ENCODE measurements at regions not wholly inside any gene's neighbourhood (a gene's known extent, or its start where the extent isn't known, plus 50 kb on each side); places are given as distances from the start of the nearest gene placed in this dataset.
"Not testable (repeated sequence)": the region's sequence is repeated elsewhere in the genome, so short reads cannot be mapped to it uniquely, and the experiment has no call there.

DNA sequence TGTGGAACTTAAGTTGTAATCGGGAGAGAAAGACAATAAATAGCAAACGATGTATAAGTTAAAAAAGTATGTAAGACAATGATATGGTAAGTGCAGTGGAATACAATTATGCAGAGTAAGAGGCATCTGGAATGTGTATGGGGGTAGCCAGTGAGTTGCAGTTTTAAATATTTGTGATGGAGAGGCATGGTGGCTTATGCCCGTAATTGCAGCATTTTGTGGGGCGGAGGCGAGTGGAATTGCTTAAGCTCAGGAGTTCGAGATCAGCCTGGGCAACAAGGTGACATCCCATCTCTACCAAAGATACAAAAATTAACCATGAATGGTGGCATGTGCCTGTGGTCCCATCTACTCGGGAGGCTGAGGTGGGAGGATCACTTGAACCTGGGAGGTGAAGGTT lies 52.5 kb upstream of the WDFY3 start:
- no peaks in the 10 kb centered on the region for H3K27me3 ChIP-seq (ENCODE audit: insufficient read depth, low read depth, severe bottlenecking)
- no peak for DNase-seq
- H3K27ac ChIP-seq = no peak overlapping the region
- no peak overlapping the region for H3K4me3 ChIP-seq (ENCODE audit: low read depth, low read length)
- H3K36me3 ChIP-seq = no peaks in the 10 kb centered on the region
- H3K9me3 ChIP-seq (ENCODE audit: severe bottlenecking) = no peaks in the 10 kb centered on the region
- TF ChIP-seq, protein P1, sequence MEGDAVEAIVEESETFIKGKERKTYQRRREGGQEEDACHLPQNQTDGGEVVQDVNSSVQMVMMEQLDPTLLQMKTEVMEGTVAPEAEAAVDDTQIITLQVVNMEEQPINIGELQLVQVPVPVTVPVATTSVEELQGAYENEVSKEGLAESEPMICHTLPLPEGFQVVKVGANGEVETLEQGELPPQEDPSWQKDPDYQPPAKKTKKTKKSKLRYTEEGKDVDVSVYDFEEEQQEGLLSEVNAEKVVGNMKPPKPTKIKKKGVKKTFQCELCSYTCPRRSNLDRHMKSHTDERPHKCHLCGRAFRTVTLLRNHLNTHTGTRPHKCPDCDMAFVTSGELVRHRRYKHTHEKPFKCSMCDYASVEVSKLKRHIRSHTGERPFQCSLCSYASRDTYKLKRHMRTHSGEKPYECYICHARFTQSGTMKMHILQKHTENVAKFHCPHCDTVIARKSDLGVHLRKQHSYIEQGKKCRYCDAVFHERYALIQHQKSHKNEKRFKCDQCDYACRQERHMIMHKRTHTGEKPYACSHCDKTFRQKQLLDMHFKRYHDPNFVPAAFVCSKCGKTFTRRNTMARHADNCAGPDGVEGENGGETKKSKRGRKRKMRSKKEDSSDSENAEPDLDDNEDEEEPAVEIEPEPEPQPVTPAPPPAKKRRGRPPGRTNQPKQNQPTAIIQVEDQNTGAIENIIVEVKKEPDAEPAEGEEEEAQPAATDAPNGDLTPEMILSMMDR (IDR thresholded peaks at IDR 0.05; ENCODE audit: low read depth, low read length) = no peak

DNA sequence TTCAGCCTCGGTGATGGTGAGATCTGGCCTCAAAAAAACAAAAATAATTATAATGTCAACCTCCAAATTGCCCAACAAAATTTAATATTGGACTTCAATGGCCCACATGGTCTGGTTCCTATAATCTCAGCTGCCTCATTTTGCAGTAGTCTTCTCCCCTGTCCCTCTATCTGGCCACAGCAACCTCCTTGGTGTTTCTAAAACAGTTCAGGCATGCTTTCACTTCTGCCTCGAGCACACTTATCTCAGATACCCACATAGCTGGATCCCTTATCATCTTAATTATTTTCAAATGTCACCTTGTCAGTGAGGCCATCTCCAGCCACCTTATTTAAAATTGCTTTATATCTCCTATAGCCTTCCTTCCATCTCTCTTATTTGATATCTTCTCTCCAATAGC lies 52.9 kb upstream of the WDFY3 start:
- Histone ChIP-seq H3K27ac (no peak overlapping the region), H3K27me3 (ENCODE audit: insufficient read depth, low read depth, severe bottlenecking) (no peaks in the 10 kb centered on the region), H3K36me3 (no peaks in the 10 kb centered on the region), H3K9me3 (ENCODE audit: severe bottlenecking) (no peaks in the 10 kb centered on the region), H3K4me3 (ENCODE audit: low read depth, low read length) (no peak overlapping the region)
- TF ChIP-seq, protein P1 (IDR thresholded peaks at IDR 0.05; ENCODE audit: low read depth, low read length) = no peak
- no peak for DNase-seq

DNA sequence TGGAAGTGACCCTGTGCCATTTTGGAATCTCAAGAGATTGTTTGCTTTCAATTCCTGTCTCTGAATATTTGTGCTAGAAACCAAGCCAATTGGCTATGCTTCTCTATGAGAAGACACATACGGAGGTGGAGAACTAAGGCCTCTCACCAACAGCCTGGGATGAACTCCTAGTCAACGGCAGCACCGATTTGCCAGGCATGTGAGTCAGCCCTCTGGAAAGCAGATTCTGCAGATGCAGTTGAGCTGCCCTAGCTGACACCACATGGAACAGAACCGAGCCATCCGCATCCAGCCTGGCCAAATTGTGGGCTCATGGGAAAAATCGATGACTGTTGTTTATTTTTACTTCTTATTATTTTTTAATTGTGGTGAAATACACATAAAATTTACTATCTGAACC lies 58.2 kb upstream of the WDFY3 start:
- Histone ChIP-seq H3K9me3 (ENCODE audit: severe bottlenecking) (no peaks in the 10 kb centered on the region), H3K36me3 (no peaks in the 10 kb centered on the region), H3K4me3 (ENCODE audit: low read depth, low read length) (no peak overlapping the region), H3K27me3 (ENCODE audit: insufficient read depth, low read depth, severe bottlenecking) (no peaks in the 10 kb centered on the region), H3K27ac (no peak overlapping the region)
- TF ChIP-seq, protein P1 (IDR thresholded peaks at IDR 0.05; ENCODE audit: low read depth, low read length) = no peak
- DNase-seq = no peak

DNA sequence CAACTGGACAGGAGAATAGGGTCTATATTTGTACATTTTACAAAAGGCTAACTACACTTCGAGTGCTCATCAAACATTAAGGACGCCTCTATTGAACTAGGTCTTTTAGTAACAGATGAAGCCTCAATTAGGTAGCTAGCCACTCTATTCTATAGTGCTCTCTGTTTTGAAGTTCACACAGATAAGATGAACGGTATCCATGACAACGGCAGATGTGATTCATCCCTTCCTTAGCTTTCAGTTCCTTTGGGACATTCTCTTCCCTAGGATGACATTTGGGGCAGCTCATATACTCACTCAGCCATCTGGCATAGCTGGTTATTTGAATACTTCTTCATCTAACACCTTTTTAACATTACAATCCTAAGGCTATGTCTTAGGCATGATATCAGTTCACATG lies 62.4 kb upstream of the WDFY3 start:
- DNase-seq = no peak
- TF ChIP-seq, protein P1 (IDR thresholded peaks at IDR 0.05; ENCODE audit: low read depth, low read length) = no peak
- no peaks in the 10 kb centered on the region for H3K9me3 ChIP-seq (ENCODE audit: severe bottlenecking)
- no peak overlapping the region for H3K4me3 ChIP-seq (ENCODE audit: low read depth, low read length)
- H3K36me3 ChIP-seq = no peaks in the 10 kb centered on the region
- no peak overlapping the region for H3K27ac ChIP-seq
- H3K27me3 ChIP-seq (ENCODE audit: insufficient read depth, low read depth, severe bottlenecking) = no peaks in the 10 kb centered on the region

DNA sequence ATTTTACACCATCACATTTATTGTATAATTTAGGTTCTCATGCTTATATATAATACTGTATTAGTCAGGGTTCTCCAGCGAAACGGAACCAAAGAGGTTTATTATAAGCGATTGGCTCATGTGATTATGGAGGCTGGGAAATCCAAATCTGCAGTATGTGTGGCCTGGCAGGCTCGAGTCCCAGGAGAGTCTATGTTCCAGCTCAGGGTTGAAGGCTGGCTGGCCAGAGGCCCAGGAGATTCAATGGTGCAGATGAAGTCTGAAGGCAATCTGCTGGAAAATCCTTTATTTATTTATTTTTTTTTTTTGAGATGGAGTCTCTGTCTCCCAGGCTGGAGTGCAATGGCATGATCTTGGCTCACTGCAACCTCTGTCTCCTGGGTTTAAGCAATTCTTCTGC lies 63.0 kb upstream of the WDFY3 start:
- Histone ChIP-seq H3K27me3 (ENCODE audit: insufficient read depth, low read depth, severe bottlenecking) (no peaks in the 10 kb centered on the region), H3K27ac (no peak overlapping the region), H3K4me3 (ENCODE audit: low read depth, low read length) (no peak overlapping the region), H3K9me3 (ENCODE audit: severe bottlenecking) (no peaks in the 10 kb centered on the region), H3K36me3 (no peaks in the 10 kb centered on the region)
- no peak for DNase-seq
- TF ChIP-seq, protein P1 (IDR thresholded peaks at IDR 0.05; ENCODE audit: low read depth, low read length) = no peak

DNA sequence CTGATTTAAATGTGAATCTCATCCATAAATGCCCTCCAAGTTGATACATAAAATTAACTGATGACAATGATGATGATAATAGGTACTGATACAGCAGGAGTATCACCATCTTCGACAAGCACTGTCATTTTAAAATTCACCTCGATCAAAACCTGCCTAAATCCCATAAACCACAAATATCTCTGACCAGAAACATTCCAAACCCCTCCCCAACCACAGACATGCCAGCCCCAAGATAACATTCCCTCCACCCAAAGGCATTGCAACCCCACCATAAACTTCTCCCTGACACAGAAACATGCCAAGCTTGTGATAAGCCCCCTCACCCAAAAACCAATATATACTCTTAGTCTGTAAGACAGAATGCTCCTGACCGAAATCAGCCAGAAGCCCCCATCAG lies 63.7 kb upstream of the WDFY3 start:
- H3K27me3 ChIP-seq (ENCODE audit: insufficient read depth, low read depth, severe bottlenecking) = no peaks in the 10 kb centered on the region
- no peak overlapping the region for H3K4me3 ChIP-seq (ENCODE audit: low read depth, low read length)
- no peak overlapping the region for H3K27ac ChIP-seq
- TF ChIP-seq, protein P1 (IDR thresholded peaks at IDR 0.05; ENCODE audit: low read depth, low read length) = no peak
- no peak for DNase-seq
- H3K36me3 ChIP-seq = no peaks in the 10 kb centered on the region
- no peaks in the 10 kb centered on the region for H3K9me3 ChIP-seq (ENCODE audit: severe bottlenecking)

DNA sequence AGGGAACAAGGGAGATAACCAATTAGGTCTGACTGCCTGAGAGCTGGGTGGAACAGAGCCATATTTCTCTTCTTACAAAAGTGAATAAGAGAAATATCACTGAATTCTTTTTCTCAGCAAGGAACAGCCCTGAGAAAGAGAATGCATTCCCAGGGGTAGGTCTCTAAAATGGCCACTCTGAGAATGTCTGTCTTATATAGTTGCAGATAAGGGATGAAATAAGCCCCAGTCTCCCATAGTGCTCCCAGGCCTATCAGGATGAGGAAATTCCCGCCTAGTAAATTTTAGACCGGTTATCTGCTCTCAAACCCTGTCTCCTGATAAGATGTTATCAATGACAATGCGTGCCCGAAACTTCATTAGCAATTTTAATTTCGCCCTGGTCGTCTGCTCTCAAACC lies 67.3 kb upstream of the WDFY3 start:
- not testable (repeated sequence) for H3K36me3 ChIP-seq; DNase-seq; H3K4me3 ChIP-seq (ENCODE audit: low read depth, low read length); H3K27ac ChIP-seq; H3K9me3 ChIP-seq (ENCODE audit: severe bottlenecking); H3K27me3 ChIP-seq (ENCODE audit: insufficient read depth, low read depth, severe bottlenecking)

All from WERI-Rb-1 (cell line).